ENCODE measurements at regions not wholly inside any gene's neighbourhood (a gene's known extent, or its start where the extent isn't known, plus 50 kb on each side); places are given as distances from the start of the nearest gene placed in this dataset.
"Not testable (repeated sequence)": the region's sequence is repeated elsewhere in the genome, so short reads cannot be mapped to it uniquely, and the experiment has no call there.

- Histone ChIP-seq H3K4me1 (ENCODE audit: insufficient read depth, low read length) (no peaks in the 10 kb centered on the region), H3K9me3 (ENCODE audit: low read depth, low read length) (no peaks in the 10 kb centered on the region), H3K4me3 (ENCODE audit: insufficient read depth, low read length) (no peak overlapping the region), H3K4me2 (ENCODE audit: insufficient read depth, low read length) (no peak overlapping the region), H2AFZ (ENCODE audit: low read length) (no peak overlapping the region), H3K27ac (ENCODE audit: low read depth, low read length) (no peak overlapping the region), H3K36me3 (ENCODE audit: insufficient read depth, low read length) (no peaks in the 10 kb centered on the region), H4K20me1 (ENCODE audit: insufficient read depth, low read length) (no peaks in the 10 kb centered on the region), H3K79me2 (ENCODE audit: insufficient read depth, low read length) (no peaks in the 10 kb centered on the region), H3K27me3 (ENCODE audit: insufficient read depth, low read length) (no peaks in the 10 kb centered on the region)
- TF ChIP-seq CTCF (IDR thresholded peaks at IDR 0.05; ENCODE audit: extremely low read depth, low read depth, low read length) = no peak
- DNase-seq (ENCODE audit: insufficient read length, low spot score, missing footprints) = no peak
Measured at GRCh38 chr9:89687188-89687587, 82.4 kb downstream of the GADD45G start.

- no peaks in the 10 kb centered on the region for H3K79me2 ChIP-seq (ENCODE audit: insufficient read depth, low read length)
- no peaks in the 10 kb centered on the region for H3K9me3 ChIP-seq (ENCODE audit: low read depth, low read length)
- no peak overlapping the region for H2AFZ ChIP-seq (ENCODE audit: low read length)
- H3K27me3 ChIP-seq (ENCODE audit: insufficient read depth, low read length) = no peaks in the 10 kb centered on the region
- H3K4me2 ChIP-seq (ENCODE audit: insufficient read depth, low read length) = no peak overlapping the region
- H4K20me1 ChIP-seq (ENCODE audit: insufficient read depth, low read length) = no peaks in the 10 kb centered on the region
- H3K4me1 ChIP-seq (ENCODE audit: insufficient read depth, low read length) = no peaks in the 10 kb centered on the region
- H3K36me3 ChIP-seq (ENCODE audit: insufficient read depth, low read length) = no peaks in the 10 kb centered on the region
- H3K27ac ChIP-seq (ENCODE audit: low read depth, low read length) = no peak overlapping the region
- no peak for DNase-seq (ENCODE audit: insufficient read length, low spot score, missing footprints)
- H3K4me3 ChIP-seq (ENCODE audit: insufficient read depth, low read length) = no peak overlapping the region
- no peak for TF ChIP-seq CTCF (IDR thresholded peaks at IDR 0.05; ENCODE audit: extremely low read depth, low read depth, low read length)
Measured at GRCh38 chr9:89687848-89688247, 83.0 kb downstream of the GADD45G start.

GRCh38 chr9:89689321-89689720 is 84.5 kb downstream of the GADD45G start:
- not testable (repeated sequence) for H3K27ac ChIP-seq (ENCODE audit: low read depth, low read length); H3K4me3 ChIP-seq (ENCODE audit: insufficient read depth, low read length); DNase-seq (ENCODE audit: insufficient read length, low spot score, missing footprints); H3K27me3 ChIP-seq (ENCODE audit: insufficient read depth, low read length); H3K79me2 ChIP-seq (ENCODE audit: insufficient read depth, low read length); H3K36me3 ChIP-seq (ENCODE audit: insufficient read depth, low read length); H2AFZ ChIP-seq (ENCODE audit: low read length); H3K4me2 ChIP-seq (ENCODE audit: insufficient read depth, low read length); H3K4me1 ChIP-seq (ENCODE audit: insufficient read depth, low read length); H4K20me1 ChIP-seq (ENCODE audit: insufficient read depth, low read length); H3K9me3 ChIP-seq (ENCODE audit: low read depth, low read length)

- DNase-seq (ENCODE audit: insufficient read length, low spot score, missing footprints) = no peak
- Histone ChIP-seq H3K9me3 (ENCODE audit: low read depth, low read length) (no peaks in the 10 kb centered on the region), H3K27ac (ENCODE audit: low read depth, low read length) (no peak overlapping the region), H3K27me3 (ENCODE audit: insufficient read depth, low read length) (no peaks in the 10 kb centered on the region), H3K4me1 (ENCODE audit: insufficient read depth, low read length) (no peaks in the 10 kb centered on the region), H3K79me2 (ENCODE audit: insufficient read depth, low read length) (no peaks in the 10 kb centered on the region), H2AFZ (ENCODE audit: low read length) (no peak overlapping the region), H3K4me2 (ENCODE audit: insufficient read depth, low read length) (no peak overlapping the region), H3K36me3 (ENCODE audit: insufficient read depth, low read length) (no peaks in the 10 kb centered on the region), H3K4me3 (ENCODE audit: insufficient read depth, low read length) (no peak overlapping the region), H4K20me1 (ENCODE audit: insufficient read depth, low read length) (no peaks in the 10 kb centered on the region)
- no peak for TF ChIP-seq CTCF (IDR thresholded peaks at IDR 0.05; ENCODE audit: extremely low read depth, low read depth, low read length)
Measured at GRCh38 chr9:89690334-89690912, 85.6 kb downstream of the GADD45G start.
